GM23338 (cell line): ENCODE measurements at regions not wholly inside any gene's neighbourhood (a gene's known extent, or its start where the extent isn't known, plus 50 kb on each side); places are given as distances from the start of the nearest gene placed in this dataset.

Experiments used
- ATAC-seq: fragments of 200-7000 bp; cut with Tn5 transposase; 3 replicates; pipeline ENCODE4 v1.9.1; 2020
- DNase-seq: peaks from one replicate; pipeline ENCODE4 v3.0.0-alpha.2; 2015; ENCODE audit warnings: low spot score
- H2AFZ ChIP-seq: fragments of 200-600 bp; sonication (generic); 2 replicates; pipeline ENCODE4 v1.8.0; 2016; ENCODE audit warnings: antibody characterized with exemption, mild to moderate bottlenecking, moderate library complexity
- H3F3A ChIP-seq: fragments of 200-600 bp; sonication (generic); replicated peaks from 2 replicates; pipeline ENCODE4 v1.8.0; 2017; ENCODE audit warnings: antibody characterized with exemption, mixed run types, low read depth
- H3K27ac ChIP-seq: fragments of 200-600 bp; sonication (generic); 2 replicates; pipeline ENCODE4 v1.6.1; 2016; ENCODE audit warnings: low read depth
- H3K27me3 ChIP-seq: fragments of 200-600 bp; sonication (generic); 2 replicates; pipeline ENCODE4 v1.8.0; 2016; ENCODE audit warnings: mild to moderate bottlenecking, mixed run types, moderate library complexity; ENCODE audit not compliant: insufficient read depth
- H3K36me3 ChIP-seq: fragments of 200-600 bp; sonication (generic); 2 replicates; pipeline ENCODE4 v1.8.0; 2016; ENCODE audit warnings: mild to moderate bottlenecking; ENCODE audit not compliant: insufficient read depth
- H3K4me1 ChIP-seq: fragments of 200-600 bp; sonication (generic); 2 replicates; pipeline ENCODE4 v1.8.0; 2016; ENCODE audit warnings: mild to moderate bottlenecking, moderate library complexity; ENCODE audit not compliant: insufficient read depth
- H3K4me2 ChIP-seq: fragments of 200-600 bp; sonication (generic); 2 replicates; pipeline ENCODE4 v1.7.1; 2017; ENCODE audit warnings: mixed run types
- H3K4me3 ChIP-seq: fragments of 200-600 bp; sonication (generic); 2 replicates; pipeline ENCODE4 v1.6.1; 2016; ENCODE audit warnings: mixed run types
- H3K79me2 ChIP-seq: fragments of 200-600 bp; sonication (generic); replicated peaks from 2 replicates; pipeline ENCODE4 v1.8.0; 2017; ENCODE audit warnings: mild to moderate bottlenecking; ENCODE audit not compliant: insufficient read depth
- H3K9me2 ChIP-seq: fragments of 200-600 bp; sonication (generic); 2 replicates; pipeline ENCODE4 v1.8.0; 2017; ENCODE audit not compliant: insufficient read depth
- H4K20me1 ChIP-seq: fragments of 200-600 bp; sonication (generic); replicated peaks from 2 replicates; pipeline ENCODE4 v1.8.0; 2017; ENCODE audit warnings: mild to moderate bottlenecking; ENCODE audit not compliant: insufficient read depth
- H3K27ac Mint-ChIP-seq: 2 replicates; pipeline ENCODE4 v1.8.0; 2020; ENCODE audit warnings: inconsistent platforms, mild to moderate bottlenecking, moderate library complexity, mixed read lengths
- H3K27me3 Mint-ChIP-seq: 3 replicates; pipeline ENCODE4 v1.8.0; 2022; ENCODE audit warnings: low read depth, mild to moderate bottlenecking, moderate library complexity, mixed read lengths, inconsistent platforms; ENCODE audit not compliant: insufficient read depth, poor library complexity
- H3K36me3 Mint-ChIP-seq: 3 replicates; pipeline ENCODE4 v1.8.0; 2021; ENCODE audit warnings: low read depth, mild to moderate bottlenecking, inconsistent platforms, moderate library complexity, mixed read lengths
- H3K4me1 Mint-ChIP-seq: 3 replicates; pipeline ENCODE4 v1.8.0; 2020; ENCODE audit warnings: mild to moderate bottlenecking, inconsistent platforms, mixed read lengths
- H3K4me3 Mint-ChIP-seq: 3 replicates; pipeline ENCODE4 v1.8.0; 2021; ENCODE audit warnings: moderate library complexity, mild to moderate bottlenecking, inconsistent platforms, mixed read lengths
- H3K9me3 Mint-ChIP-seq: 3 replicates; pipeline ENCODE4 v1.8.0; 2020; ENCODE audit warnings: moderate library complexity, mild to moderate bottlenecking, inconsistent platforms, mixed read lengths
- CREB1 ChIP-seq: fragments of 250-450 bp; sonication (Bioruptor Pico); IDR thresholded peaks from 2 replicates; pipeline ENCODE4 v1.5.0; 2020; ENCODE audit warnings: low read depth, mild to moderate bottlenecking, moderate library complexity
- CTCF ChIP-seq, 2 experiments: fragments of 200-600 bp in 1 of 2; sonication (generic) in 1 of 2; conservative IDR thresholded peaks; 2 replicates each; pipeline versions ENCODE4 v1.5.1 to v1.6.1; 2016 to 2017; ENCODE audit warnings: antibody characterized with exemption in 2 of 2, low read depth in 2 of 2, mild to moderate bottlenecking in 2 of 2, moderate library complexity in 1 of 2
- EZH2 ChIP-seq: fragments of 200-600 bp; sonication (generic); IDR thresholded peaks from one replicate; pipeline ENCODE4 v1.8.0; 2017; ENCODE audit warnings: antibody characterized with exemption, mild to moderate bottlenecking, low read depth; ENCODE audit not compliant: unreplicated experiment
- EZH2phosphoT487 ChIP-seq: fragments of 200-600 bp; sonication (generic); IDR thresholded peaks from one replicate; pipeline ENCODE4 v1.8.1; 2018; ENCODE audit warnings: antibody characterized with exemption; ENCODE audit not compliant: unreplicated experiment
- JUNB ChIP-seq: IDR thresholded peaks from one replicate; pipeline ENCODE4 v1.6.1; 2016; ENCODE audit warnings: antibody characterized with exemption; ENCODE audit not compliant: unreplicated experiment
- NANOG ChIP-seq: IDR thresholded peaks from 2 replicates; pipeline ENCODE4 v1.6.1; 2016; ENCODE audit warnings: antibody characterized with exemption, borderline replicate concordance
- POLR2AphosphoS5 ChIP-seq: IDR thresholded peaks from 2 replicates; pipeline ENCODE4 v1.6.1; 2016; ENCODE audit warnings: antibody characterized with exemption, low read depth
- STAT1 ChIP-seq: IDR thresholded peaks from one replicate; pipeline ENCODE4 v1.6.1; 2016; ENCODE audit warnings: antibody characterized with exemption; ENCODE audit not compliant: unreplicated experiment
- ZNF114 ChIP-seq: fragments of 250-450 bp; sonication (Bioruptor Pico); IDR thresholded peaks from 2 replicates; pipeline ENCODE4 v1.5.0; 2020; ENCODE audit warnings: mild to moderate bottlenecking, moderate library complexity
- ZNF331 ChIP-seq: fragments of 250-450 bp; sonication (Bioruptor Pico); IDR thresholded peaks from 2 replicates; pipeline ENCODE4 v1.5.0; 2020; ENCODE audit warnings: low read depth, mild to moderate bottlenecking, moderate library complexity
- ZNF462 ChIP-seq: fragments of 250-450 bp; sonication (Bioruptor Pico); IDR thresholded peaks from 2 replicates; pipeline ENCODE4 v1.5.0; 2020; ENCODE audit warnings: mild to moderate bottlenecking, moderate library complexity

GRCh38 chr20:56758706-56759105 lies 129.6 kb downstream of the TFAP2C start:
- H3K27ac Mint-ChIP-seq, result no peak overlapping the region
- 0 out of 3 replicates have a peak, but pooled peaks cover 2% of the 10 kb centered on the region for H3K4me1 Mint-ChIP-seq
- H3K4me3 Mint-ChIP-seq, result no peak overlapping the region
- no peaks in the 10 kb centered on the region for H3K4me1 ChIP-seq
- ATAC-seq (no peak), DNase-seq (no peak)
- no peak overlapping the region for H2AFZ ChIP-seq
- no peaks in the 10 kb centered on the region for H4K20me1 ChIP-seq
- peaks cover 10% of the 10 kb centered on the region; the same call in 1 of the 2 replicates for H3K9me2 ChIP-seq
- no peaks in the 10 kb centered on the region for H3F3A ChIP-seq
- no peaks in the 10 kb centered on the region for H3K79me2 ChIP-seq
- peaks cover 14% of the 10 kb centered on the region for H3K27me3 Mint-ChIP-seq
- peaks cover 2% of the 10 kb centered on the region; the same call in 1 of the 3 replicates for H3K9me3 Mint-ChIP-seq
- no peak overlapping the region for H3K27ac ChIP-seq
- TF ChIP-seq JUNB (no peak), CTCF (conservative IDR thresholded peaks at IDR 0.05; ENCODE audit: low read depth in 2 of 2) (no peak), EZH2phosphoT487 (no peak), STAT1 (no peak)
- no peaks in the 10 kb centered on the region for H3K27me3 ChIP-seq
- H3K4me2 ChIP-seq, result no peak overlapping the region
- H3K36me3 ChIP-seq, result no peaks in the 10 kb centered on the region
- H3K4me3 ChIP-seq, result no peak overlapping the region
- no peaks in the 10 kb centered on the region; the same call in 2 of the 3 replicates for H3K36me3 Mint-ChIP-seq

- H4K20me1 ChIP-seq, result no peaks in the 10 kb centered on the region
- no peak overlapping the region for H3K4me2 ChIP-seq
- no peak for TF ChIP-seq ZNF462
- TF ChIP-seq CTCF (conservative IDR thresholded peaks at IDR 0.05; ENCODE audit: low read depth in 2 of 2), result no peak
- TF ChIP-seq CREB1, result no peak
- no peak for TF ChIP-seq NANOG
- TF ChIP-seq ZNF114 (CRISPR knock-in tag), result no peak
- no peak for TF ChIP-seq POLR2AphosphoS5
- TF ChIP-seq EZH2, result no peak
- TF ChIP-seq ZNF331, result no peak
Measured at GRCh38 chr20:56759741-56760278, 130.7 kb downstream of the TFAP2C start.

More at GRCh38 chr20:56759741-56760278, 130.7 kb downstream of the TFAP2C start:
- H3K27ac ChIP-seq, result no peak overlapping the region
- ATAC-seq, result no peak
- H3K9me3 Mint-ChIP-seq, result peaks cover 2% of the 10 kb centered on the region; the same call in 1 of the 3 replicates
- H3K4me3 ChIP-seq, result no peak overlapping the region
- no peak overlapping the region for H2AFZ ChIP-seq
- H3K27me3 Mint-ChIP-seq, result peaks cover 9% of the 10 kb centered on the region
- no peaks in the 10 kb centered on the region for H3K4me1 ChIP-seq
- H3K79me2 ChIP-seq, result no peaks in the 10 kb centered on the region
- H3K4me3 Mint-ChIP-seq, result no peak overlapping the region
- H3K27me3 ChIP-seq, result no peaks in the 10 kb centered on the region
- H3K36me3 Mint-ChIP-seq, result no peaks in the 10 kb centered on the region; the same call in 2 of the 3 replicates
- no peaks in the 10 kb centered on the region for H3K36me3 ChIP-seq
- H3K9me2 ChIP-seq, result peaks cover 10% of the 10 kb centered on the region; the same call in 1 of the 2 replicates
- H3F3A ChIP-seq, result no peaks in the 10 kb centered on the region
- DNase-seq, result no peak
- H3K27ac Mint-ChIP-seq, result no peak overlapping the region
- 0 out of 3 replicates have a peak, but pooled peaks cover 2% of the 10 kb centered on the region for H3K4me1 Mint-ChIP-seq
